ENCODE measurements at regions not wholly inside any gene's neighbourhood (a gene's known extent, or its start where the extent isn't known, plus 50 kb on each side); places are given as distances from the start of the nearest gene placed in this dataset.

DNA sequence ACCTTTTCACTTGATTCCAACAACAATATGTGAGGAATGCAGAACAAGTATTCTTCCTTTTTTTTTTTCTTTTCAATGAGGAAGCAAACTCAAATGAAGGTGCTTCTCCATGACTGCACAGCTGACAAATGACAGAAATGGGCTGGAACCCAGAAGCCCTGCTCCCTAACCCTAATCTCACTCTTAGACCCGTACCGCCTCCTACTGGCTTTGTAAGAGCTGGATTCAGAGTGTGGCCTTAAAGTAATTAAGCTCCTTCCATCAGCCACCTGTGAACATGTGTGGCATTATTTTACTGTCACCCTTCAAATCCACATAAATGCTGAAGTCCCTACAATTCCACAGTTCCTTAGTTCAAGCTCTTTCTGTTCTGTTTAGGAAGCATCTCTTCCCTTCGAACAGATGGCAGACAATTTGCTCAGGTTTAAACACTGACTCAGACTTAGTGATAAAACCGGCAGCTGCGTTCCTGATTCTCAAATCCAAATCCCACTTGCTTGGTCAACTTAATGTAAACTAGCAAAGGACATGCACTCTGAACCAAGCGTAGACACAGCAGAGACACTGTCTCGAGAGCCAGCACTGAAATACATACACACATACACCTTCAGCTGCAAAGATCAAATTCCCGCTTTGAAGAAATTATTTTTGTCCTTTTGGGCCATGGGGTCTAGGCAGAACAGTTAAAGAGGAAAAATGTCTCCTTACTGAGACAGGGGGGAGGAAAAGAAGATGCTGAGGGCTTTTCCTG is 316.7 kb upstream of the TLE4 start:
- H3K4me3 Mint-ChIP-seq: no peak overlapping the region
- no peaks in the 10 kb centered on the region for H3K27me3 Mint-ChIP-seq (ENCODE audit: low read depth)
- TF ChIP-seq, protein P1, sequence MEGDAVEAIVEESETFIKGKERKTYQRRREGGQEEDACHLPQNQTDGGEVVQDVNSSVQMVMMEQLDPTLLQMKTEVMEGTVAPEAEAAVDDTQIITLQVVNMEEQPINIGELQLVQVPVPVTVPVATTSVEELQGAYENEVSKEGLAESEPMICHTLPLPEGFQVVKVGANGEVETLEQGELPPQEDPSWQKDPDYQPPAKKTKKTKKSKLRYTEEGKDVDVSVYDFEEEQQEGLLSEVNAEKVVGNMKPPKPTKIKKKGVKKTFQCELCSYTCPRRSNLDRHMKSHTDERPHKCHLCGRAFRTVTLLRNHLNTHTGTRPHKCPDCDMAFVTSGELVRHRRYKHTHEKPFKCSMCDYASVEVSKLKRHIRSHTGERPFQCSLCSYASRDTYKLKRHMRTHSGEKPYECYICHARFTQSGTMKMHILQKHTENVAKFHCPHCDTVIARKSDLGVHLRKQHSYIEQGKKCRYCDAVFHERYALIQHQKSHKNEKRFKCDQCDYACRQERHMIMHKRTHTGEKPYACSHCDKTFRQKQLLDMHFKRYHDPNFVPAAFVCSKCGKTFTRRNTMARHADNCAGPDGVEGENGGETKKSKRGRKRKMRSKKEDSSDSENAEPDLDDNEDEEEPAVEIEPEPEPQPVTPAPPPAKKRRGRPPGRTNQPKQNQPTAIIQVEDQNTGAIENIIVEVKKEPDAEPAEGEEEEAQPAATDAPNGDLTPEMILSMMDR (conservative IDR thresholded peaks at IDR 0.05): peak; percentile 33
- no peak overlapping the region for H3K27ac Mint-ChIP-seq (ENCODE audit: unreplicated experiment)
- H3K4me1 Mint-ChIP-seq: peaks cover 6% of the 10 kb centered on the region
- H3K36me3 Mint-ChIP-seq (ENCODE audit: low read depth): no peaks in the 10 kb centered on the region
- H3K9me3 Mint-ChIP-seq: peaks cover 5% of the 10 kb centered on the region
- DNase-seq (ENCODE audit: low read depth, low spot score): no peak

DNA sequence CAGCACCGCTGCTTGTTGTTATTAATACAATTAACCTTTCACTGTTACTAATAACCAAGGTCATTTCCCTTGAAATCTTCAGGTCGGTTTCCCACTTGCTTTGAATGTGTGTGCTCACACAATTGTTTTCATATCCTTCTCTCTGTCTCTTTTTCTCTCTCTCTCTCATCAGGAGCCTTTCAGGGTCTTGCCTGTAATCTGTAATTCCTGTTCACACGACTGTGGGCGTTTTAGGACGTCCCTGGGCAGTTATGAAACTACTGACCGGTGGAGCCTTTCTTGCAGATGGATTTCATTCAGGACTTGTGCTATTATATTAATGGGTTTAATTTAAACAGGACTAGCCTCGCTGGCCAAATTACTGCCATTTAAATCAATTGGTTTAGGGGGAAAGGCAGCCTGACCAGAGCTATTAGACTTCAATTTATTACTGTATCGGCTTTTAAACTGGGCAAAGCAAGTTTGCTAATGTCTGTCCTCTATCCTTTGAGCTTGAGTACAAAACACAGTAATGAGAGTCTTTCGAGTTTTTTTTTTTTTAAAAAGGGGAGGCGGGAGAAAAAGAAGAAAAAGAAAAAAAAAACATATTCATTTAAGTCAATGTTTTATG is 316.0 kb upstream of the TLE4 start:
- no peaks in the 10 kb centered on the region for H3K27me3 Mint-ChIP-seq (ENCODE audit: low read depth)
- no peaks in the 10 kb centered on the region for H3K36me3 Mint-ChIP-seq (ENCODE audit: low read depth)
- H3K4me1 Mint-ChIP-seq: peaks cover 7% of the 10 kb centered on the region
- TF ChIP-seq, protein P1 (conservative IDR thresholded peaks at IDR 0.05): no peak
- no peak for DNase-seq (ENCODE audit: low read depth, low spot score)
- no peak overlapping the region for H3K27ac Mint-ChIP-seq (ENCODE audit: unreplicated experiment)
- H3K4me3 Mint-ChIP-seq: no peak overlapping the region
- peaks cover 5% of the 10 kb centered on the region for H3K9me3 Mint-ChIP-seq

DNA sequence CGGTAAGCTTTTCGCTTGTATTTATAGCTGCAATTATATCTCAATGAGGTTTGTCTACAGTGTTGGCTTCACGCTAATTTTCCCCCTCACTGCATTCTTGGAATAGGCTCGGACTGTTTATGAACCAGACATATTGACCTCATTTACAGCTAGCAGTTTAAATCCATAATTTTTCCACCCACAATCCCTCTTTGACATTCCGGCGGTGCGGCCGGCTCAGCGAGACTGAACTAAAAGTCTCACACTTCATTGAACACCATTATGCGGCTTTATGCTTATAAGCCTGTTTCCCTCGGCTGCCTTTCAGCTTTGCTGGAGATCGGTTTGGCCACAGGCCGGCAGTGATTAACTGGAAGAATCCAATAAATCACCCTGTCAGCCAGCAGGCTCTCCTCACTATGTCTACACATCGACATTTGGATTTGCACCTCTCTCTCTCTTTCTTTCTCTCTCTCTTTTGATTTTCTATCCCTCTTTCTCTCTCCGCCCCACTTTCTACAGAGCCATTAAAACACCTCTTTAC is 315.0 kb upstream of the TLE4 start:
- peak; percentile 29 for DNase-seq (ENCODE audit: low read depth, low spot score)
- TF ChIP-seq, protein P1 (conservative IDR thresholded peaks at IDR 0.05): no peak
- no peak overlapping the region for H3K27ac Mint-ChIP-seq (ENCODE audit: unreplicated experiment)
- no peaks in the 10 kb centered on the region for H3K36me3 Mint-ChIP-seq (ENCODE audit: low read depth)
- H3K4me1 Mint-ChIP-seq: peaks cover 7% of the 10 kb centered on the region
- H3K27me3 Mint-ChIP-seq (ENCODE audit: low read depth): no peaks in the 10 kb centered on the region
- peaks cover 5% of the 10 kb centered on the region for H3K9me3 Mint-ChIP-seq
- H3K4me3 Mint-ChIP-seq: no peak overlapping the region

DNA sequence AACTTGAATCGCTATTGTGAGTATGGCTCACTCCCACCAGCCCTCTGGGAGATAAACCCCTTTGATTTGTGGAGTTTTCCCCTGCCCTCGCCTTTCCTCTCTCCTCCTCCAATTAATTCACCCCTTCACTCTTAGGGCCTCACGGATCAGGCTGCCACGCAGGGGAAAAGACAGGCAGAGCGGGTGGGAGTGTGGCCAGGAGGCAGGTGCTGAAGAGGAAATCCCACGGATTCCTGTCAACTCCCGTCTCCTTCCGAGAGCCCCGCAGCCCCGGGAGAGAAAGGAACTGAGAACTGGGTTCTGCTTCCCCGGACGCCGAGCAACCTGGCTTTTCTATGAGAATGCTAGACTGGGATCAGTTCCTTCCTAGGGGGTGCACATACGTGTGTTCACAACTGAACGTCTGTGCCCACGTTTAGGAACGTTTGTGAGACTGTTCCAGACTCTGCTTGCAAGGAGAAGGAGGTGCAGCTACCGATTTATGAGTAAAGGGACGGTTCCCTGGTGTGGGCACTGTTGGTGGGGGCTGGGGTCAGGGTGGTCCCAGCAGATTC is 314.5 kb upstream of the TLE4 start:
- H3K4me1 Mint-ChIP-seq: peaks cover 7% of the 10 kb centered on the region
- TF ChIP-seq, protein P1 (conservative IDR thresholded peaks at IDR 0.05): no peak
- no peak overlapping the region for H3K27ac Mint-ChIP-seq (ENCODE audit: unreplicated experiment)
- no peak overlapping the region for H3K4me3 Mint-ChIP-seq
- H3K27me3 Mint-ChIP-seq (ENCODE audit: low read depth): no peaks in the 10 kb centered on the region
- H3K36me3 Mint-ChIP-seq (ENCODE audit: low read depth): no peaks in the 10 kb centered on the region
- peak; percentile 6 for DNase-seq (ENCODE audit: low read depth, low spot score)
- H3K9me3 Mint-ChIP-seq: peaks cover 7% of the 10 kb centered on the region

DNA sequence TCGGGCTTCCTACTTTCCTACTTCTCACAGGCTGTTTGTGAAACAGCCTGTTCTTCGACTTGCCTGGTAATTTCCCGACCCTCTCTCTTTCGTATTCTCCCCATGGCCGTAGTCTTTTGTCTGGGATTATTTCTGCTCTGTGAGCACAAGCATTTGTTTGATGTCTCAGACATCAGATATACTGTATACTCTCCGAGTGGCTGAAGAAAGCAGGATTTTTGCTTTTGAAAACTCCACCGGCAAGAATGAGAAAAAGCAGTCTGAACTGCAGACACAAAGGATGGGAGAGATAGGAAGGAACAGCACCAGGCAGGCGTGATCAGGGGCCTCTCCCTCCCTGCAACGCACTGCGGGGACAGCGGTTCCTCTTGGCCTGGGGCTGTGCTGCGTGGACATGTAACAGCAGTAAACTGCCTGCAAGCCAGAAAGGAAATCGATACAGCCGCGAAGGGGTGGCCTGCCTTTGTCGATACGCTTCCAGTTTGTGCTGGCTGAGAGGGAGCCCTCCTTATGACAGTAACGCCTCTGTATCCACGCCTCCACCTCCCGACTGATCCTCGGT is 313.9 kb upstream of the TLE4 start:
- Mint-ChIP-seq H3K27me3 (ENCODE audit: low read depth) (no peaks in the 10 kb centered on the region), H3K36me3 (ENCODE audit: low read depth) (no peaks in the 10 kb centered on the region), H3K4me1 (peaks cover 7% of the 10 kb centered on the region), H3K4me3 (no peak overlapping the region), H3K27ac (ENCODE audit: unreplicated experiment) (no peak overlapping the region), H3K9me3 (peaks cover 7% of the 10 kb centered on the region)
- peak; percentile 6 for DNase-seq (ENCODE audit: low read depth, low spot score)
- TF ChIP-seq, protein P1 (conservative IDR thresholded peaks at IDR 0.05): no peak

Data from neural crest cell (in vitro differentiated cells).